ENCODE measurements at regions not wholly inside any gene's neighbourhood (a gene's known extent, or its start where the extent isn't known, plus 50 kb on each side); places are given as distances from the start of the nearest gene placed in this dataset.

- Mint-ChIP-seq H3K4me1 (ENCODE audit: low read depth, unreplicated experiment) (peaks cover 8% of the 10 kb centered on the region), H3K4me3 (ENCODE audit: unreplicated experiment) (no peak overlapping the region), H3K9me3 (ENCODE audit: unreplicated experiment) (peaks cover 11% of the 10 kb centered on the region), H3K27me3 (ENCODE audit: insufficient read depth, unreplicated experiment) (no peaks in the 10 kb centered on the region), H3K36me3 (ENCODE audit: insufficient read depth, unreplicated experiment) (no peaks in the 10 kb centered on the region), H3K27ac (ENCODE audit: unreplicated experiment) (no peak overlapping the region)
- peaks cover 15% of the 10 kb centered on the region for H3K4me1 ChIP-seq
- H3K36me3 ChIP-seq (ENCODE audit: control insufficient read depth, insufficient read depth, low read length) = no peaks in the 10 kb centered on the region
- TF ChIP-seq, protein P1, sequence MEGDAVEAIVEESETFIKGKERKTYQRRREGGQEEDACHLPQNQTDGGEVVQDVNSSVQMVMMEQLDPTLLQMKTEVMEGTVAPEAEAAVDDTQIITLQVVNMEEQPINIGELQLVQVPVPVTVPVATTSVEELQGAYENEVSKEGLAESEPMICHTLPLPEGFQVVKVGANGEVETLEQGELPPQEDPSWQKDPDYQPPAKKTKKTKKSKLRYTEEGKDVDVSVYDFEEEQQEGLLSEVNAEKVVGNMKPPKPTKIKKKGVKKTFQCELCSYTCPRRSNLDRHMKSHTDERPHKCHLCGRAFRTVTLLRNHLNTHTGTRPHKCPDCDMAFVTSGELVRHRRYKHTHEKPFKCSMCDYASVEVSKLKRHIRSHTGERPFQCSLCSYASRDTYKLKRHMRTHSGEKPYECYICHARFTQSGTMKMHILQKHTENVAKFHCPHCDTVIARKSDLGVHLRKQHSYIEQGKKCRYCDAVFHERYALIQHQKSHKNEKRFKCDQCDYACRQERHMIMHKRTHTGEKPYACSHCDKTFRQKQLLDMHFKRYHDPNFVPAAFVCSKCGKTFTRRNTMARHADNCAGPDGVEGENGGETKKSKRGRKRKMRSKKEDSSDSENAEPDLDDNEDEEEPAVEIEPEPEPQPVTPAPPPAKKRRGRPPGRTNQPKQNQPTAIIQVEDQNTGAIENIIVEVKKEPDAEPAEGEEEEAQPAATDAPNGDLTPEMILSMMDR (IDR thresholded peaks at IDR 0.05; ENCODE audit: insufficient read depth in 1 of 2, low read depth in 1 of 2, low read length in 1 of 2, severe bottlenecking in 1 of 2, unreplicated experiment in 1 of 2) = no peak
- no peak for DNase-seq
- no peaks in the 10 kb centered on the region for H3K9me3 ChIP-seq
- intact Hi-C loops (cut with micrococcal nuclease; ENCODE audit: unreplicated experiment) = no loop called here
- no peak overlapping the region for H3K4me3 ChIP-seq (ENCODE audit: low read depth, low read length)
- no TSS peak for BruUV-seq (replicated peaks)
- no peaks in the 10 kb centered on the region for H3K27me3 ChIP-seq (replicated peaks; ENCODE audit: control insufficient read depth, insufficient read depth, low read length)
- ChIA-PET CTCF (interaction anchor here (0.7 kb wide), 1 partner anchor 683 kb away, joined by 4 read pairs; no protein-coding TSS in a partner anchor), POLR2A (no interaction called here)
These were observed 90.0 kb upstream of the TNFAIP3 start for GRCh38 chr6:137776786-137777686.

DNA sequence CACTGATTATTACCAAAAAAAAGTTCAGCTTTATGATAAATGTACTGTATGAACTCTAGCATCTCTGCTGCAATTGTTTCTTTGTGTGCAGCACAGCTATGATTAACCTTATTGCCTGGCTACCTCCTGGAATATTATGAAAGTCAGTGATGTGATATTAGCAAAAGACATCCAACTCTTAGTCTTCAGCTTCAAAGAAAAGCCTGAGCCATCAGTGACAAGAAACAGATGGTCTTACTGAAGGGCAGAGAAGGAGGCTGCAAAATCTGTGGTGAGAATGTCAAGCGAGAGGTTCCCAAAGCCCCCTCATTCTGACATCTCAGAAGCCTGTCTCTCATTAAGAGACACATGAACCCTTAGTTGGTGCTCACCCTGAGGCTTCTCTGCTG lies 89.4 kb upstream of the TNFAIP3 start:
- Mint-ChIP-seq H3K27ac (ENCODE audit: unreplicated experiment) (no peak overlapping the region), H3K4me1 (ENCODE audit: low read depth, unreplicated experiment) (peaks cover 14% of the 10 kb centered on the region), H3K4me3 (ENCODE audit: unreplicated experiment) (no peak overlapping the region), H3K36me3 (ENCODE audit: insufficient read depth, unreplicated experiment) (no peaks in the 10 kb centered on the region), H3K9me3 (ENCODE audit: unreplicated experiment) (peaks cover 5% of the 10 kb centered on the region), H3K27me3 (ENCODE audit: insufficient read depth, unreplicated experiment) (no peaks in the 10 kb centered on the region)
- intact Hi-C loops (cut with micrococcal nuclease; ENCODE audit: unreplicated experiment) = no loop called here
- no TSS peak for BruUV-seq (replicated peaks)
- no peak overlapping the region for H3K4me3 ChIP-seq (ENCODE audit: low read depth, low read length)
- H3K36me3 ChIP-seq (ENCODE audit: control insufficient read depth, insufficient read depth, low read length) = no peaks in the 10 kb centered on the region
- TF ChIP-seq, protein P1 (IDR thresholded peaks at IDR 0.05; ENCODE audit: insufficient read depth in 1 of 2, low read depth in 1 of 2, low read length in 1 of 2, severe bottlenecking in 1 of 2, unreplicated experiment in 1 of 2) = no peak
- POLR2A ChIA-PET = no interaction called here
- no peak for DNase-seq
- CTCF ChIA-PET = interaction anchor here (0.7 kb wide), 1 partner anchor 684 kb away, joined by 4 read pairs; no protein-coding TSS in a partner anchor
- no peaks in the 10 kb centered on the region for H3K27me3 ChIP-seq (replicated peaks; ENCODE audit: control insufficient read depth, insufficient read depth, low read length)
- no peaks in the 10 kb centered on the region for H3K9me3 ChIP-seq
- H3K4me1 ChIP-seq = peaks cover 18% of the 10 kb centered on the region

DNA sequence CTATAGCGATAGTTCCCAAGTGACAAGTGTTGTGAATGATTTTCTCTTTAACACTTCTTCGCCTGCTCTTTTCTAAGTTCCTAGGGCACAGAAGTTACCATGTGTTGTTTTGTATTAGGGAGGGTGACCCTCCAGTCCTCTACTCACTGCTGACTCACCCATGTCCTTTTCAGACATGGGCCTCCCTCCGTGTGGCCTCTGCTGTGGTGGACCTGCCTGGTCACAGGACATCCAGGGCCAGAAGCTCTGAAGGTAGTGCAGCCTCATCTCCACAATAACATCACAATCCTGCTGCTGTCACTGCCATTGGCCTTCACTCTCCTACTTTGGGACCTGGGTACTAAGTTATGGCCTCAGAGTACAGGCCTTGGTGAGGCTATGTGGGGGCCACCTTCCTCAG lies 87.1 kb upstream of the TNFAIP3 start:
- peaks cover 18% of the 10 kb centered on the region for H3K4me1 Mint-ChIP-seq (ENCODE audit: low read depth, unreplicated experiment)
- TF ChIP-seq, protein P1 (IDR thresholded peaks at IDR 0.05; ENCODE audit: insufficient read depth in 1 of 2, low read depth in 1 of 2, low read length in 1 of 2, severe bottlenecking in 1 of 2, unreplicated experiment in 1 of 2) = no peak
- no peaks in the 10 kb centered on the region for H3K27me3 ChIP-seq (replicated peaks; ENCODE audit: control insufficient read depth, insufficient read depth, low read length)
- no peaks in the 10 kb centered on the region for H3K9me3 Mint-ChIP-seq (ENCODE audit: unreplicated experiment)
- H3K36me3 ChIP-seq (ENCODE audit: control insufficient read depth, insufficient read depth, low read length) = no peaks in the 10 kb centered on the region
- H3K27me3 Mint-ChIP-seq (ENCODE audit: insufficient read depth, unreplicated experiment) = no peaks in the 10 kb centered on the region
- CTCF ChIA-PET = no interaction called here
- H3K27ac Mint-ChIP-seq (ENCODE audit: unreplicated experiment) = no peak overlapping the region
- no TSS peak for BruUV-seq (replicated peaks)
- POLR2A ChIA-PET = no interaction called here
- H3K9me3 ChIP-seq = no peaks in the 10 kb centered on the region
- no peak overlapping the region for H3K4me3 ChIP-seq (ENCODE audit: low read depth, low read length)
- peaks cover 18% of the 10 kb centered on the region for H3K4me1 ChIP-seq
- intact Hi-C loops (cut with micrococcal nuclease; ENCODE audit: unreplicated experiment) = no loop called here
- DNase-seq = no peak
- H3K36me3 Mint-ChIP-seq (ENCODE audit: insufficient read depth, unreplicated experiment) = no peaks in the 10 kb centered on the region
- H3K4me3 Mint-ChIP-seq (ENCODE audit: unreplicated experiment) = no peak overlapping the region

Measured in Caco-2 (cell line).